ENCODE measurements at regions not wholly inside any gene's neighbourhood (a gene's known extent, or its start where the extent isn't known, plus 50 kb on each side); places are given as distances from the start of the nearest gene placed in this dataset.

DNA sequence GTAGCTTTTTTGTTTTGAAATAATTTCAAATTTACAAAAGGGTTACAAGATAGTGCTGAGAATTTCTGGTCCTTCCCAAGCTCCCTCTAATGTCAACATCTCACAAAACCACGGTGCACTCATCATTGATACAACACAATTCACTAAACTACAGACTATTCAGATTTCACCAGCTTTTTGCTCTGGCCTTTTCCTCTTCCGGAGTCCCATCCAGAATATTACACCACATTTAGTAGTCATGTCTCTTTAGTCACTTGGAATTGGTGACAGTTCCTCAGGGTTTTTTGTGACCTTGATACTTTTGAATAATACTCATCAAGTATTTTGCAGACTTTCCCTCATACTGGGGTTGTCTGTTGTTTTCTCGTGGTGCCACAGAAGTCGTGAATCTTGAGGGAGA lies 484.0 kb downstream of the GADD45G start:
- H3K4me3 ChIP-seq (replicated peaks; ENCODE audit: low read depth, low read length): no peak overlapping the region
- no peak for DNase-seq (ENCODE audit: low read depth)
- TF ChIP-seq, protein P1, sequence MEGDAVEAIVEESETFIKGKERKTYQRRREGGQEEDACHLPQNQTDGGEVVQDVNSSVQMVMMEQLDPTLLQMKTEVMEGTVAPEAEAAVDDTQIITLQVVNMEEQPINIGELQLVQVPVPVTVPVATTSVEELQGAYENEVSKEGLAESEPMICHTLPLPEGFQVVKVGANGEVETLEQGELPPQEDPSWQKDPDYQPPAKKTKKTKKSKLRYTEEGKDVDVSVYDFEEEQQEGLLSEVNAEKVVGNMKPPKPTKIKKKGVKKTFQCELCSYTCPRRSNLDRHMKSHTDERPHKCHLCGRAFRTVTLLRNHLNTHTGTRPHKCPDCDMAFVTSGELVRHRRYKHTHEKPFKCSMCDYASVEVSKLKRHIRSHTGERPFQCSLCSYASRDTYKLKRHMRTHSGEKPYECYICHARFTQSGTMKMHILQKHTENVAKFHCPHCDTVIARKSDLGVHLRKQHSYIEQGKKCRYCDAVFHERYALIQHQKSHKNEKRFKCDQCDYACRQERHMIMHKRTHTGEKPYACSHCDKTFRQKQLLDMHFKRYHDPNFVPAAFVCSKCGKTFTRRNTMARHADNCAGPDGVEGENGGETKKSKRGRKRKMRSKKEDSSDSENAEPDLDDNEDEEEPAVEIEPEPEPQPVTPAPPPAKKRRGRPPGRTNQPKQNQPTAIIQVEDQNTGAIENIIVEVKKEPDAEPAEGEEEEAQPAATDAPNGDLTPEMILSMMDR (IDR thresholded peaks at IDR 0.05; ENCODE audit: low read length, missing control alignments): no peak

DNA sequence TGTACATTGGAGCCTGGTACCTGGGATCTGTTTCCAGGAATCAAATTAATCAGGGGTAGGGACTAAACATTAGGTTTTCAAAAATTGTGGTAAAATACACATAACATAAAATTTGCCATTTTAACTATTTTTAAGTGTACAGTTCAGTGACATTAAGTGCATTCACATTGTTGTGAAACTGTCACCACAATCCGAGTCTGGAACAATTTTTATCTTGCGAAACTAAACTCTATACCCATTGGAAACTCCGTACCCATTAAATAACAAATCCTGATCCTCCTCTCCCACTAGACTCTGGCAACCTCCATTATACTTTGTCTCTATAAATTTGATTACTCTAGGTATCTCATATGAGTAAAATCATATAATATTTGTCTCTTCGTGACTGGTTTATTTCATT lies 486.2 kb downstream of the GADD45G start:
- no peak overlapping the region for H3K4me3 ChIP-seq (replicated peaks; ENCODE audit: low read depth, low read length)
- DNase-seq (ENCODE audit: low read depth): no peak
- TF ChIP-seq, protein P1 (IDR thresholded peaks at IDR 0.05; ENCODE audit: low read length, missing control alignments): no peak

DNA sequence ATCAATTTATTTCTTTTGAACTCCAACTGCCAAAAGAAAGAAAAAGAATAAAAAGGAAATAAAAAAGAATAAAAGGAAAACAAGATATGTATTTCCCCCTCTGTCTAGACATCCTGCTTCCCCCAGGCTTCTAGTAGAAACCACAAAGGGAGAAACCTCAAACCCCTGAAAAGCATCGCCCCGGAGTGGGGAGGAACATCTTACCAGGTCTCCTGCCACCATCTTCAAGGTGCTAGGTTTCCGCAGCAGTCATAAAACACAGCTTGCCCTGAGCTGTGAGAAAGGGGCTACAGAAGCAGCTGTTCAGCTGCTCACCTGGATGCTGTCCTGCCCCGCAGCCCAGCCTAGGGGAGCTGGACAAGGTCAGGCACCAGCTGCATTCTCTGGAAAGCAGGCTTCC lies 487.7 kb downstream of the GADD45G start:
- DNase-seq (ENCODE audit: low read depth): no peak
- H3K4me3 ChIP-seq (replicated peaks; ENCODE audit: low read depth, low read length): no peak overlapping the region
- TF ChIP-seq, protein P1 (IDR thresholded peaks at IDR 0.05; ENCODE audit: low read length, missing control alignments): no peak

DNA sequence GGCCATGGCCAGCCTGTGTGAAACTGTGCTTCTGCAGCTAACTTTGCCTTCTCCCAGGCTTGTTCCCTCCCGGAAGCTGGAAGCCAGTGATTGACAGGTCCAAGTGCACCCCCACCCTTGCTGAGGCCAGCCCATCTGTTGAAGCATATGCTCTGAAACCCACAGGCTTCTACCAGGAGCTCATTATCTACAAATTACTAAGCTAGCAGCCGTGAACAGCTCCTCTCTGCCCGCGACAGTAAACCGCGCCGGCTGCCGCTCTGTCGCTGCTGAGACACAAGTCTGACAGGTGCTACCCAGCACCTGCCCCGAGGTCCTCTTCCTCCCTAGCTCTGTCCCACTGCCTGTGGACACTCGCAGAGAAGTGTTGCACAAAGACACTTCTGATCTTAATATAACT lies 490.9 kb downstream of the GADD45G start:
- TF ChIP-seq, protein P1 (IDR thresholded peaks at IDR 0.05; ENCODE audit: low read length, missing control alignments): no peak
- DNase-seq (ENCODE audit: low read depth): no peak
- no peak overlapping the region for H3K4me3 ChIP-seq (replicated peaks; ENCODE audit: low read depth, low read length)

DNA sequence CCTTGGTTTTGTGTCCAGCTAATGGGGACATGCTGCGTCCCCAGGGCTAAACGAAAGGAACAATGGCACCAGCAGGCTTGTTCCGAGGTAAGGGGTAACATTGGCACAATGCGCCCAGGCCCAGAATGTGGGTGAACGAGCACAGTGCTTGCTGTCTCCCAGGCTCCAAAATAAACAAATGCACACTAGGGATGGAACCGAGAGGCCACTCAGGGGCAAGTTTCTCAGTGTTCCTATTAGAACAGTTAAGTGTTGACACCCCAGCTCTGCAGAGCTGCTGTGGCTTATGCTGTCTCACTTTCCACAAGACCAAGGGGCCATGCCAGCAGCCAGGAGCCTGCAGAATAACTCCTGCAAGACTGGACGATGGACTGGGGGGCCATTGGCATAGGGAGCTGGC lies 492.4 kb downstream of the GADD45G start:
- DNase-seq (ENCODE audit: low read depth): no peak
- H3K4me3 ChIP-seq (replicated peaks; ENCODE audit: low read depth, low read length): no peak overlapping the region
- TF ChIP-seq, protein P1 (IDR thresholded peaks at IDR 0.05; ENCODE audit: low read length, missing control alignments): no peak

DNA sequence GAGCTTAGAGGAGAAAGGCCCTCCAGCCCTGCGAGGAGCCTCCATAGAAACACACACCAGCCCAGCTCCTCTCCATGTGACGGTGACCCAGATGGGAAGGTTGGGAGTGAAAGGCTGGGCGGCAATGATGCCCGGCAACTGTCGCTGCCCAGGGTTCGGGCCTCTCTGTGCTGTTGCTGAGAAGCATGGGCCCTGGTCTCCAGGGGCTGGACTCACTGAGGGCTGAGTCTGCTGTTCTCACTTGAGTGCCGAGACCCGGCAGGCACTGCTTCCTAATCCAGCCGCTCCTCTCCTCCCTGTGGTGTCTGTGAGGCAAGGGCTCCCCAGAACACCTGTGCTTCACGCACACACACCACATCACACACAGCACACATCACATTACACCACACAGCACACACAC lies 493.6 kb downstream of the GADD45G start:
- H3K4me3 ChIP-seq (replicated peaks; ENCODE audit: low read depth, low read length): no peak overlapping the region
- DNase-seq (ENCODE audit: low read depth): no peak
- TF ChIP-seq, protein P1 (IDR thresholded peaks at IDR 0.05; ENCODE audit: low read length, missing control alignments): no peak

DNA sequence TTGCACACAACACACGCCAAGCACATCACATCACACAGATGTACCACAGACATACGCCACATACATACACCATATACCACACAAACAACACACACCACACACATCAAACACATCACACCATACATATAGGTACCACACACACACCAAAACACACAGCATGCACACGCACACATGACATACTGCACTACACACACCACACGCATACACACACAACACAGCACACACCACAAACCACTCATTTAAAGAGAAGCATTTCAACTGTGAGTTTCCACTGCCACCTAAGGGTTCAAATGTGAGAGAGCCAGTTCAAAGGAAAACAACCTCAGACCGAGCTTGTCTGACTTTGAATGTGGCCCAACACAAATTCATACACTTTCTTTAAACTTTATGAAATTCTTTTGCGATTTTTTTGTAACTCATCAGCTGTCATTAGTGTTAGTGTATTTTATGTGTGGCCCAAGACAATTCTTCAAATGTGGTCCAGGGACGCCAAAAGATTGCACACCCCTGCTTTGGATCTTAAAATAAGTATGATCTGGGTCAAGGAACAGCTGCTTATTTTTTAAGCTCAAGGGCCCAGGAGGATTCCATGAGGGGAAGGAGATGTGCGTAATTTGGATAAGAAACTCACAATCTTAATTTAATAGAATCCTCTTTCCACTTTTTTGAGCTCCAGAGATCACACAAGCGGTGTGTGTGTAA lies 494.6 kb downstream of the GADD45G start:
- DNase-seq (ENCODE audit: low read depth): peak; percentile 33
- TF ChIP-seq, protein P1 (IDR thresholded peaks at IDR 0.05; ENCODE audit: low read length, missing control alignments): peak; percentile 28
- H3K4me3 ChIP-seq (replicated peaks; ENCODE audit: low read depth, low read length): no peak overlapping the region
